Esophagus squamous epithelium (tissue), 5 donors: ENCODE measurements at regions not wholly inside any gene's neighbourhood (a gene's known extent, or its start where the extent isn't known, plus 50 kb on each side); places are given as distances from the start of the nearest gene placed in this dataset.

Source experiments
- DNase-seq: peaks from one replicate; lab custom pipeline; 2025; lab: John Stamatoyannopoulos, UW
- H3K27ac ChIP-seq, 4 donors: fragments of 200-600 bp; sonication (generic); one replicate each; pipeline ENCODE4 v1.5.1; 2016 to 2019; ENCODE audit warnings: mild to moderate bottlenecking in 1 of 4
- H3K27me3 ChIP-seq, 4 donors: fragments of 200-600 bp; sonication (generic); 1 replicate in 3 of 4; 2 replicates in 1 of 4; pipeline versions ENCODE4 v1.5.1 to v1.6.0; 2017 to 2021; ENCODE audit warnings: antibody characterized with exemption in 1 of 4
- H3K36me3 ChIP-seq, 3 donors: fragments of 200-600 bp; sonication (generic); one replicate each; pipeline ENCODE4 v1.5.1; 2016 to 2019
- H3K4me1 ChIP-seq, 3 donors: fragments of 200-600 bp; sonication (generic); one replicate each; pipeline ENCODE4 v1.5.1; 2017 to 2019
- H3K4me3 ChIP-seq, 4 donors: fragments of 200-600 bp; sonication (generic); 1 replicate in 3 of 4; 2 replicates in 1 of 4; pipeline ENCODE4 v1.5.1; 2016 to 2019; ENCODE audit warnings: mild to moderate bottlenecking in 2 of 4, moderate library complexity in 1 of 4
- H3K9me3 ChIP-seq, 3 donors: fragments of 200-600 bp; sonication (generic); one replicate each; pipeline ENCODE4 v1.5.1; 2016 to 2019
- POLR2A ChIP-seq, 4 donors: fragments of 450-650 bp; IDR thresholded peaks; one replicate each; pipeline ENCODE4 v1.6.1; 2017; ENCODE audit warnings: antibody characterized with exemption in 4 of 4, mild to moderate bottlenecking in 4 of 4, moderate library complexity in 3 of 4
- WGBS, 2 donors: methylation state at CpG; one replicate each; pipeline ENCODE4 v1.1.5; 2018; 5-methylcytosine and 5-hydroxymethylcytosine counted together
- intact Hi-C: fragments of 100-400 bp; cut with DNase I; formaldehyde crosslinking; loops from one replicate; pipeline ENCODE4 v1.15.0; 2022
- TF ChIP-seq, protein P1 (sequence below), 6 experiments: fragments of 450-650 bp in 4 of 6; fragments of 200-600 bp in 2 of 6; sonication (generic) in 2 of 6; IDR thresholded peaks; one replicate each; pipeline ENCODE4 v1.5.1; 2016 to 2019; ENCODE audit warnings: antibody characterized with exemption in 6 of 6, mild to moderate bottlenecking in 4 of 6, moderate library complexity in 4 of 6
- donor health status: DM: yes; HTN: yes; CAD: no.

GRCh38 chr7:131802195-131802864 is 245.9 kb upstream of the PODXL start:
- intact Hi-C loops: no loop called here
- no peaks in the 10 kb centered on the region for H3K27me3 ChIP-seq
- H3K27ac ChIP-seq: no peak overlapping the region
- no peak overlapping the region for H3K4me3 ChIP-seq
- TF ChIP-seq POLR2A (IDR thresholded peaks at IDR 0.05): no peak
- TF ChIP-seq, protein P1, sequence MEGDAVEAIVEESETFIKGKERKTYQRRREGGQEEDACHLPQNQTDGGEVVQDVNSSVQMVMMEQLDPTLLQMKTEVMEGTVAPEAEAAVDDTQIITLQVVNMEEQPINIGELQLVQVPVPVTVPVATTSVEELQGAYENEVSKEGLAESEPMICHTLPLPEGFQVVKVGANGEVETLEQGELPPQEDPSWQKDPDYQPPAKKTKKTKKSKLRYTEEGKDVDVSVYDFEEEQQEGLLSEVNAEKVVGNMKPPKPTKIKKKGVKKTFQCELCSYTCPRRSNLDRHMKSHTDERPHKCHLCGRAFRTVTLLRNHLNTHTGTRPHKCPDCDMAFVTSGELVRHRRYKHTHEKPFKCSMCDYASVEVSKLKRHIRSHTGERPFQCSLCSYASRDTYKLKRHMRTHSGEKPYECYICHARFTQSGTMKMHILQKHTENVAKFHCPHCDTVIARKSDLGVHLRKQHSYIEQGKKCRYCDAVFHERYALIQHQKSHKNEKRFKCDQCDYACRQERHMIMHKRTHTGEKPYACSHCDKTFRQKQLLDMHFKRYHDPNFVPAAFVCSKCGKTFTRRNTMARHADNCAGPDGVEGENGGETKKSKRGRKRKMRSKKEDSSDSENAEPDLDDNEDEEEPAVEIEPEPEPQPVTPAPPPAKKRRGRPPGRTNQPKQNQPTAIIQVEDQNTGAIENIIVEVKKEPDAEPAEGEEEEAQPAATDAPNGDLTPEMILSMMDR (IDR thresholded peaks at IDR 0.05): no peak
- no peaks in the 10 kb centered on the region for H3K4me1 ChIP-seq
- H3K9me3 ChIP-seq: no peaks in the 10 kb centered on the region
- no peaks in the 10 kb centered on the region for H3K36me3 ChIP-seq
- 80 to 85% methylated on average over 6 to 7 of the region's 9 CpGs for WGBS, 2 donors
- DNase-seq: no peak

DNA sequence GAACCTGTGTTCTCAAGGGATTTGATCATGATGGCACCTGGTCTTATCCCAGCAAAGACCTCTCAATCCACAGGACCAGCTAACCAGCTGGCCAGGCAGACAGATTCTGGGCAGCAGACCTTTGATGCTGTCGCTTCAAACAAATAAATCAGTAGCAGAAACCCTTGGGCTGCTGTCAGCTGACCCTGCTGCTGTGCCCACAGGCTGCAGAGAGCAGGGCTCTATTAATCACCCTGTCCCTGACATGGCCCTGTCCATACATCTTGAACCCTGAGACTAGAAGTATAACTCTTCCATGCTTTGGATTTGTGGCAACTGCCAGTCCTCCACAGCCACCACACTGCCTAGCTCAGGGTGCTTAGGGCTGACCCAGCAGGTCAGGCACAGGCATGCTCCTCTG is 244.1 kb upstream of the PODXL start:
- Histone ChIP-seq H3K27ac (no peak overlapping the region), H3K36me3 (no peaks in the 10 kb centered on the region), H3K27me3 (no peaks in the 10 kb centered on the region), H3K4me1 (no peaks in the 10 kb centered on the region), H3K4me3 (no peak overlapping the region), H3K9me3 (no peaks in the 10 kb centered on the region)
- WGBS, 2 donors: 40 to 43% methylated on average over 1 of the region's 1 CpG
- no peak for DNase-seq
- TF ChIP-seq, protein P1 (IDR thresholded peaks at IDR 0.05): no peak
- TF ChIP-seq POLR2A (IDR thresholded peaks at IDR 0.05): no peak
- intact Hi-C loops: no loop called here

DNA sequence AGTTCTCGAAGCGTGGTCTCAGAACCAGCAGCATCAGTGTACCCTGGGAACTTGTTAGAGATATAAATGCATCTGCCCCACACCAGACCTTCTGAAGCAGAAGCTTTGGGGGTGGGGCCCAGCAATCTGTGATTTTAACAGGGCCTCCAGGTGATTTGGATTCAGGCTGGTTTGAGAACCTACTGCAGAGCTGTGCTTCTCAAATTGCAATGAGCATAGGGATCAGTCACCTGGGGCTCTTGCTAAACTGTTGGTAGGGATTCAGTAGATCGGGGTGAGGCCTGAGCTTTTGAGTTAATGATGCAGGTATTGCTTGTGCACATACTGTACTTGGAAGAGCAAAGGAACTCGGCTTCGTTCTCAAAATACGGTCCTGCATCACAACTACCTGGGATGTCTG is 243.6 kb upstream of the PODXL start:
- H3K4me3 ChIP-seq: no peak overlapping the region
- no peak overlapping the region for H3K27ac ChIP-seq
- no peaks in the 10 kb centered on the region for H3K9me3 ChIP-seq
- TF ChIP-seq, protein P1 (IDR thresholded peaks at IDR 0.05): no peak
- no peak for TF ChIP-seq POLR2A (IDR thresholded peaks at IDR 0.05)
- no peaks in the 10 kb centered on the region for H3K36me3 ChIP-seq
- intact Hi-C loops: no loop called here
- H3K4me1 ChIP-seq: no peaks in the 10 kb centered on the region
- 63 to 74% methylated on average over 6 of the region's 6 CpGs for WGBS, 2 donors
- no peak for DNase-seq
- no peaks in the 10 kb centered on the region for H3K27me3 ChIP-seq

- no peak overlapping the region for H3K4me3 ChIP-seq
- TF ChIP-seq, protein P1 (IDR thresholded peaks at IDR 0.05): no peak
- TF ChIP-seq POLR2A (IDR thresholded peaks at IDR 0.05): no peak
- intact Hi-C loops: no loop called here
- DNase-seq: no peak
- H3K36me3 ChIP-seq: no peaks in the 10 kb centered on the region
- WGBS, 2 donors: 53 to 65% methylated on average over 4 of the region's 4 CpGs
- H3K9me3 ChIP-seq: no peaks in the 10 kb centered on the region
- no peaks in the 10 kb centered on the region for H3K27me3 ChIP-seq
- no peaks in the 10 kb centered on the region for H3K4me1 ChIP-seq
- no peak overlapping the region for H3K27ac ChIP-seq
Measured at GRCh38 chr7:131797841-131798240, 241.4 kb upstream of the PODXL start.

DNA sequence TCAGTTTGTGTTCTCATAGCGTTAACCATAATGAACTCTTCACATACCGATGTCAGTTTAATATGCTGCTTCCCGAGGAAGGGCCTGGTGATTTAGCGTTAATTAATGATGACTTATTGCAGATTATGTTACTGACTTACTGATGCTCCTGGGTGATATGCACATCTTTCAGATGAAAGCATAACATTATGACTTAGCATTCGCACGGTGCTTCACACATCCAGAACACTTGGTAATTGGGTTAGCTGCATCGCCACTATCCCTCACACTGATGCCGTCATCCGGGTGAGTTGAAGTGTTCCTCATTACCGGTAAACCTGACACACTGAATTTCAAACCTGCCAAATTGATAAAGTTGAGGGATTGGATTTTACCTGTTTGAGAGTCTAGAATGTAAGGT is 239.0 kb upstream of the PODXL start:
- DNase-seq: no peak
- no peak overlapping the region for H3K27ac ChIP-seq
- intact Hi-C loops: no loop called here
- no peak overlapping the region for H3K4me3 ChIP-seq
- no peaks in the 10 kb centered on the region for H3K9me3 ChIP-seq
- no peaks in the 10 kb centered on the region for H3K4me1 ChIP-seq
- TF ChIP-seq, protein P1 (IDR thresholded peaks at IDR 0.05): no peak
- no peak for TF ChIP-seq POLR2A (IDR thresholded peaks at IDR 0.05)
- H3K27me3 ChIP-seq: no peaks in the 10 kb centered on the region
- no peaks in the 10 kb centered on the region for H3K36me3 ChIP-seq
- WGBS, 2 donors: 67 to 83% methylated on average over 10 of the region's 10 CpGs
